ENCODE measurements at regions not wholly inside any gene's neighbourhood (a gene's known extent, or its start where the extent isn't known, plus 50 kb on each side); places are given as distances from the start of the nearest gene placed in this dataset.

GRCh38 chr13:106686163-106686562, 118.2 kb upstream of the ARGLU1 start:
- H3K27me3 ChIP-seq (ENCODE audit: insufficient read depth, low read length) = peaks cover 59% of the 10 kb centered on the region
- H3K4me3 ChIP-seq (replicated peaks in 1 of 2; ENCODE audit: low read depth in 1 of 2, low read length in 2 of 2) = no peak overlapping the region
- H3K79me2 ChIP-seq (ENCODE audit: insufficient read depth, low read length) = no peaks in the 10 kb centered on the region
- no peak overlapping the region for H3K9ac ChIP-seq (ENCODE audit: low read length)
- RAD21 ChIA-PET (ENCODE audit: low non-redundant PET in 1 of 2, low total read pairs in 2 of 2, uncharacterized antibody in 2 of 2, unreplicated experiment in 2 of 2) = no interaction called here
- no peaks in the 10 kb centered on the region for H3K9me3 ChIP-seq (ENCODE audit: control insufficient read depth in 1 of 2, insufficient read depth in 1 of 2, low read depth in 1 of 2, low read length in 2 of 2)
- TF ChIP-seq EZH2phosphoT487 (IDR thresholded peaks at IDR 0.05; ENCODE audit: borderline replicate concordance) (no peak), ZNF274 (IDR thresholded peaks at IDR 0.05; ENCODE audit: low read depth, low read length) (no peak), RAD21 (IDR thresholded peaks at IDR 0.05; ENCODE audit: low read depth) (no peak), FOSL1 (IDR thresholded peaks at IDR 0.05; ENCODE audit: low read depth) (no peak), POLR2AphosphoS5 (IDR thresholded peaks at IDR 0.05; ENCODE audit: low read depth, low read length) (no peak), TCF7L2 (IDR thresholded peaks at IDR 0.05; ENCODE audit: borderline replicate concordance, extremely low read depth, insufficient read depth, insufficient read length) (no peak), CEBPB (IDR thresholded peaks at IDR 0.05; ENCODE audit: low read depth) (no peak), SP1 (IDR thresholded peaks at IDR 0.05; ENCODE audit: low read depth) (no peak), POLR2A (IDR thresholded peaks at IDR 0.05; ENCODE audit: borderline replicate concordance, extremely low read depth, insufficient read depth, insufficient read length) (no peak), SRF (IDR thresholded peaks at IDR 0.05; ENCODE audit: low read depth) (no peak), ZFX (IDR thresholded peaks at IDR 0.05) (no peak), JUND (IDR thresholded peaks at IDR 0.05) (no peak), CBX3 (IDR thresholded peaks at IDR 0.05; ENCODE audit: low read depth) (no peak), EZH2 (IDR thresholded peaks at IDR 0.05) (no peak)
- TF ChIP-seq, protein P1, sequence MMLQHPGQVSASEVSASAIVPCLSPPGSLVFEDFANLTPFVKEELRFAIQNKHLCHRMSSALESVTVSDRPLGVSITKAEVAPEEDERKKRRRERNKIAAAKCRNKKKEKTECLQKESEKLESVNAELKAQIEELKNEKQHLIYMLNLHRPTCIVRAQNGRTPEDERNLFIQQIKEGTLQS (IDR thresholded peaks at IDR 0.05) = no peak
- TF ChIP-seq, protein P2, sequence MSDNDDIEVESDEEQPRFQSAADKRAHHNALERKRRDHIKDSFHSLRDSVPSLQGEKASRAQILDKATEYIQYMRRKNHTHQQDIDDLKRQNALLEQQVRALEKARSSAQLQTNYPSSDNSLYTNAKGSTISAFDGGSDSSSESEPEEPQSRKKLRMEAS (IDR thresholded peaks at IDR 0.05) = no peak
- H3K27ac ChIP-seq (ENCODE audit: low read depth, low read length) = no peak overlapping the region
- H3K9me2 ChIP-seq (ENCODE audit: insufficient read depth) = no peaks in the 10 kb centered on the region
- DNase-seq (ENCODE audit: low read depth, low spot score) = no peak
- no peak overlapping the region for H3K4me2 ChIP-seq (ENCODE audit: low read length)
- H4K20me1 ChIP-seq (ENCODE audit: insufficient read depth) = no peaks in the 10 kb centered on the region
- no peak overlapping the region for H2AFZ ChIP-seq (ENCODE audit: low read depth, low read length, poor library complexity, severe bottlenecking)
- CTCF ChIA-PET = no interaction called here
- POLR2A ChIA-PET = no interaction called here
- H3K4me1 ChIP-seq (ENCODE audit: control insufficient read depth in 1 of 2, insufficient read depth in 2 of 2, low read length in 2 of 2) = no peaks in the 10 kb centered on the region
- ATAC-seq = no peak
- intact Hi-C loops (cut with micrococcal nuclease) = no loop called here
- BruUV-seq (replicated peaks) = no TSS peak
- no peaks in the 10 kb centered on the region for H3K36me3 ChIP-seq (ENCODE audit: control insufficient read depth in 1 of 2, insufficient read depth in 2 of 2, low read length in 2 of 2)
